GM23248 (cell line): ENCODE measurements at regions not wholly inside any gene's neighbourhood (a gene's known extent, or its start where the extent isn't known, plus 50 kb on each side); places are given as distances from the start of the nearest gene placed in this dataset.

Experiments used
- DNase-seq: peaks from one replicate; pipeline ENCODE4 v3.0.0-alpha.2; 2015
- H2AFZ ChIP-seq: fragments of 200-600 bp; sonication (generic); 2 replicates; pipeline ENCODE4 v1.6.1; 2016; ENCODE audit warnings: antibody characterized with exemption
- H3F3A ChIP-seq: fragments of 200-600 bp; sonication (generic); 2 replicates; pipeline ENCODE4 v1.6.1; 2016; ENCODE audit warnings: mild to moderate bottlenecking, antibody characterized with exemption, mixed run types; ENCODE audit not compliant: insufficient read depth
- H3K27ac ChIP-seq: fragments of 200-600 bp; sonication (generic); 2 replicates; pipeline ENCODE4 v1.5.1; 2016; ENCODE audit warnings: mild to moderate bottlenecking
- H3K27me3 ChIP-seq: fragments of 200-600 bp; sonication (generic); replicated peaks from 2 replicates; pipeline ENCODE4 v1.6.1; 2016; ENCODE audit warnings: mild to moderate bottlenecking; ENCODE audit not compliant: insufficient read depth
- H3K36me3 ChIP-seq: fragments of 200-600 bp; sonication (generic); 2 replicates; pipeline ENCODE4 v1.6.1; 2016; ENCODE audit warnings: low read depth, mild to moderate bottlenecking
- H3K4me1 ChIP-seq: fragments of 200-600 bp; sonication (generic); 2 replicates; pipeline ENCODE4 v1.6.1; 2016; ENCODE audit warnings: mild to moderate bottlenecking; ENCODE audit not compliant: insufficient read depth
- H3K4me2 ChIP-seq: fragments of 200-600 bp; sonication (generic); one replicate; pipeline ENCODE4 v1.6.1; 2016; ENCODE audit warnings: mild to moderate bottlenecking; ENCODE audit not compliant: unreplicated experiment
- H3K4me3 ChIP-seq: fragments of 200-600 bp; sonication (generic); 2 replicates; pipeline ENCODE4 v1.5.1; 2016; ENCODE audit warnings: mild to moderate bottlenecking
- H3K79me2 ChIP-seq: fragments of 200-600 bp; sonication (generic); 2 replicates; pipeline ENCODE4 v1.6.1; 2016; ENCODE audit warnings: mild to moderate bottlenecking; ENCODE audit not compliant: insufficient read depth
- H3K9ac ChIP-seq: fragments of 200-600 bp; sonication (generic); 2 replicates; pipeline ENCODE4 v1.6.1; 2016; ENCODE audit warnings: mild to moderate bottlenecking
- H3K9me2 ChIP-seq: fragments of 200-600 bp; sonication (generic); 2 replicates; pipeline ENCODE4 v1.6.1; 2016; ENCODE audit warnings: mixed run types, mild to moderate bottlenecking, moderate library complexity; ENCODE audit not compliant: insufficient read depth
- H3K9me3 ChIP-seq: fragments of 200-600 bp; sonication (generic); one replicate; pipeline ENCODE4 v1.6.1; 2017; ENCODE audit warnings: low read depth
- H4K20me1 ChIP-seq: fragments of 200-600 bp; sonication (generic); 2 replicates; pipeline ENCODE4 v1.6.0; 2016; ENCODE audit not compliant: insufficient read depth
- EZH2 ChIP-seq: fragments of 200-600 bp; sonication (generic); IDR thresholded peaks from 2 replicates; pipeline ENCODE4 v1.6.1; 2018; ENCODE audit warnings: antibody characterized with exemption, mild to moderate bottlenecking; ENCODE audit not compliant: insufficient read depth, poor library complexity, severe bottlenecking
- EZH2phosphoT487 ChIP-seq: fragments of 200-600 bp; sonication (generic); IDR thresholded peaks from 2 replicates; pipeline ENCODE4 v1.6.1; 2018; ENCODE audit warnings: antibody characterized with exemption, moderate library complexity, mild to moderate bottlenecking, low read depth; ENCODE audit not compliant: insufficient read depth
- WGBS, 2 experiments: methylation state at CpG; one replicate each; pipeline ENCODE4 v1.1.6; 2015 to 2017; ENCODE audit warnings: low lambda C conversion rate in 2 of 2, low coverage in 1 of 2; ENCODE audit errors: missing lambda C conversion rate in 2 of 2; 5-methylcytosine and 5-hydroxymethylcytosine counted together
- in situ Hi-C: fragments of 300-500 bp; cut with MboI; formaldehyde crosslinking; loops from 2 replicates; pipeline ENCODE4 v1.15.0; 2020

DNA sequence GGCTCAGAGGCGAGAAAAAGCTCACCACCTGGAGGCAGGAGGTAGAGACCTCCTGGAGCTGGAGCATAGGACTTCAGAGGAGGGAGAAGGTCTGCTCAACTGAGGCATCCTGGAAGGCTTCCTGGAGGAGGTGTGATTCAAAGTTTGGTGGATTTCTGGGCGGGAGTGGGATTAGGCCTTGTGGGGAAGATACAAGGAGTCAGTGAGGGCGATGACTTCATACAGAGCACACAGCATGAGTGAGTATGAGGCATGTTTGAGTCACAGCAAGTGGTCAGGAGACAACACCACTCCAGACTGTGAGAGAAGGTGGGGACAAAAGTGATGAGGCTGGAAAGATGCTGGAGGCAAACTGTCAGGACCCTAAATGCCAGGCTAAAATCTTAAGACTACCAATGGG, 77.6 kb downstream of the MATN1 start:
- Histone ChIP-seq H3K9ac (no peak overlapping the region), H3K27me3 (peaks cover 21% of the 10 kb centered on the region), H3K4me3 (no peak overlapping the region), H3K4me2 (no peak overlapping the region), H3K27ac (no peak overlapping the region), H3K79me2 (no peaks in the 10 kb centered on the region), H2AFZ (no peak overlapping the region), H3K4me1 (no peaks in the 10 kb centered on the region), H3K36me3 (no peaks in the 10 kb centered on the region), H4K20me1 (no peaks in the 10 kb centered on the region), H3K9me3 (no peaks in the 10 kb centered on the region), H3K9me2 (no peaks in the 10 kb centered on the region), H3F3A (no peaks in the 10 kb centered on the region)
- TF ChIP-seq EZH2phosphoT487 (no peak), EZH2 (no peak)
- in situ Hi-C loops, result no loop called here
- WGBS, 2 experiments, result 39 to 40% methylated on average over 3 of the region's 3 CpGs
- peak; percentile 88 for DNase-seq

DNA sequence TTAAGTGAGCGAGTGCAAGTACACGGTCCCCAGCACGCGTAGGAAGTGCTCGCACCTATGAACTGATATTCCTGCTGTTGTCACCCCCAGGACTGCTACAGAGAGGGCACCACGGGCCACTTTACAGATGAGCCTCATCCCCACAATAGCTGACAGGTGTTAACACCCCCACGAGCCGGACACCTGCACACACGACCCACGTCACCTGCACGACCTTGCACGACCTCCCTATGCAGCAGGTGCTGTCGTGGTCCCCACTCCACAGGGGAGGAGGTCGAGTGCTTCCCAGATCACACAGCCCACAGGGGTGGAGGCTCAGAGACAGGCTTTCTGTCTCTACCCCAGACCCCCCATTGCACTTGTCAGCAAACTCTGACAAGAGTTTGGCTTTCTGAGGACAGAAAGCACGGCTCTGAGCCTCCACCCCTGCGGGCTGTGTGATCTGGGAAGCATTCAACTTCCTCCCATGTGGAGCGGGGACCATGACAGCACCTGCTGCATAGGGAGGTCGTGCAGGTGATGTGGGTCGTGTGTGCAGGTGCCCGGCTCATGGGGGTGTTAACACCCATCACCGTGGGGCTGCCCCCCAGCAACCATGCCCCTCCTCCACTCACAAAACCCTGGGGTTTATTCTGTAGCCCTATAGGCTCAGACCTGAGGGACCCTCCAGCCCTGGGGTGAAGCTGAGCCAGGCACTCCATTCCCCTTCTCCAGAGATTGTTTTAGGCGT, 80.8 kb downstream of the MATN1 start:
- TF ChIP-seq EZH2 (no peak), EZH2phosphoT487 (no peak)
- Histone ChIP-seq H3K4me1 (no peaks in the 10 kb centered on the region), H3K36me3 (no peaks in the 10 kb centered on the region), H3K79me2 (no peaks in the 10 kb centered on the region), H3K27ac (no peak overlapping the region), H3K27me3 (peaks cover 7% of the 10 kb centered on the region), H2AFZ (no peak overlapping the region), H3K4me2 (no peak overlapping the region), H3F3A (no peaks in the 10 kb centered on the region), H3K9me3 (no peaks in the 10 kb centered on the region), H4K20me1 (no peaks in the 10 kb centered on the region), H3K9me2 (no peaks in the 10 kb centered on the region), H3K9ac (no peak overlapping the region), H3K4me3 (no peak overlapping the region)
- WGBS, 2 experiments, result 74% methylated on average over 22 of the region's 22 CpGs
- in situ Hi-C loops, result no loop called here
- DNase-seq, result no peak

DNA sequence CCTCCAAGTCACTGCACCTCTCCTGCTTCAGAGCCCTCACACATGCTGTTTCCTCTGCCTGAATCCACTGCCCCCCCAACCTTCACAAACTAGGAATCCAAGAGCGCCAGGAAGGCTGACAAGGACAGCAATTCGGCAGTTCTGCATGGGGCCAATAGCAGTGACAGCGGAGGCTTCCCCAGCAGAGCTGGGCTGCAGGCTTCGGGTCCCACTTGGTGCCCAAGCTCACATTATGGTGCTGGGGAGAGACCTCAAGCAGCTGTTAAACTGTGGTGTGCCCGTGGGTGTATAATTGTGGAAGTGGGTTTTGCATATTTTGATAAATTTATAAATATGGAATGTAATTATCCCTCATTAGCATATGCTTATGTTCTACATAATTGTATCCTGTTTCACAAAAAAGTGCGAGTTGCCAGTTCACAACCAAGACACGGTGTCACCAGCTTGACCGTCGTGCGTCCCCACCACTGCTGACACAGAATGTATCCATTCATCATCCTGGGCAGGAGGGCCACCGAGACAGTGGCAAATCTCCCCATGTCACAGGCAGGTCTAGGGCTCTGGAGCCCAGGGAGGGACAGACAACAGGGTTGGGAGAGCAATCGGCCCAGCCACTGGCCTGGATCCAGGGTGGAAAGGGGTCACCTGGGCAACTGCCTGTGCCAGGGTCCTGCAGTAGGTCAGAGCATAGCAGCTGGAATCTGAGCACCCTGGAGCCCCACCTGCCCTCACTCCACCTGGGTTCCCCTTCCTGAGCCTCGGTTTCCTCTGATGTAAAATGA, 81.6 kb downstream of the MATN1 start:
- no peaks in the 10 kb centered on the region for H3K79me2 ChIP-seq
- H4K20me1 ChIP-seq, result no peaks in the 10 kb centered on the region
- H3K27me3 ChIP-seq, result peaks cover 7% of the 10 kb centered on the region
- no peak for DNase-seq
- H3K9me3 ChIP-seq, result no peaks in the 10 kb centered on the region
- H3K36me3 ChIP-seq, result no peaks in the 10 kb centered on the region
- WGBS, 2 experiments, result 67 to 68% methylated on average over 12 to 13 of the region's 13 CpGs
- no peaks in the 10 kb centered on the region for H3K9me2 ChIP-seq
- H3K4me1 ChIP-seq, result no peaks in the 10 kb centered on the region
- no peak overlapping the region for H3K4me2 ChIP-seq
- H3F3A ChIP-seq, result no peaks in the 10 kb centered on the region
- no peak overlapping the region for H2AFZ ChIP-seq
- no peak for TF ChIP-seq EZH2phosphoT487
- no peak for TF ChIP-seq EZH2
- in situ Hi-C loops, result no loop called here
- H3K4me3 ChIP-seq, result no peak overlapping the region
- no peak overlapping the region for H3K9ac ChIP-seq
- H3K27ac ChIP-seq, result no peak overlapping the region

DNA sequence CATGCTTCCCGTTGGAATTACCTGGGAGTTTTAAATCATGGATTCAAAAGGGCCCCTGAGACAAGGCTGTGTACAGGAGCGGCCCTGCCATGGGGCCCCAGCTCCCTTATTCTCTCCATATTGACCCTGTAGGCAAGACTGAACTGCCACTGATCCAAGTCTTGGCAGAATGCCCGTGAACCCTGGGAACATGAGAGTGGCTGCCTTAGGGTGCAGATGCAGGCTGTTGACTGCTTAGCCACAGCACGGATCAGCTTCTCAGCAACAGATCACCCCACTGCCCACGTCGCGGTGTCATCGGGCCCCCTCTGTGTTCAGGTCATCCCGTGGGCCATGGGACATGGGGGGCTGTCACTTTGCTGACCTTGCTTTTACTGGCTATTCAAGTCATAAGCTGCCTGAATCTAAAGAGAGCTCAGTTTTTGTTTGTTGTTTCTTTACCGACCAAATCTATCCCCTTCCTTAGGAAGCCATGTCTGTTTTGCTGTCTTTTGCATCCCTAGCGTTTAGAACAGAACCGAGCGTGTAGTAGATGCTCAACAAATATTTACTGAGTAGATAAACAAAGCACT, 83.4 kb downstream of the MATN1 start:
- WGBS, 2 experiments, result 78 to 80% methylated on average over 13 of the region's 13 CpGs
- peaks cover 7% of the 10 kb centered on the region for H3K27me3 ChIP-seq
- no peaks in the 10 kb centered on the region for H3F3A ChIP-seq
- H3K9ac ChIP-seq, result no peak overlapping the region
- no peak for TF ChIP-seq EZH2phosphoT487
- TF ChIP-seq EZH2, result no peak
- DNase-seq, result no peak
- H3K9me3 ChIP-seq, result no peaks in the 10 kb centered on the region
- H3K4me1 ChIP-seq, result no peaks in the 10 kb centered on the region
- no peak overlapping the region for H3K27ac ChIP-seq
- H3K79me2 ChIP-seq, result no peaks in the 10 kb centered on the region
- no peak overlapping the region for H3K4me3 ChIP-seq
- H3K4me2 ChIP-seq, result no peak overlapping the region
- in situ Hi-C loops, result no loop called here
- no peaks in the 10 kb centered on the region for H3K9me2 ChIP-seq
- no peaks in the 10 kb centered on the region for H3K36me3 ChIP-seq
- H4K20me1 ChIP-seq, result no peaks in the 10 kb centered on the region
- no peak overlapping the region for H2AFZ ChIP-seq
